ENCODE measurements at regions not wholly inside any gene's neighbourhood (a gene's known extent, or its start where the extent isn't known, plus 50 kb on each side); places are given as distances from the start of the nearest gene placed in this dataset.

GRCh38 chr16:76007645-76008044 lies 269.6 kb upstream of the CNTNAP4 start:
- no TSS peak for BruUV-seq (replicated peaks)
- H3K4me3 ChIP-seq (ENCODE audit: low read depth in 2 of 2, low read length in 2 of 2), result no peak overlapping the region
- H3K27me3 ChIP-seq (ENCODE audit: control insufficient read depth, insufficient read depth, low read length), result no peaks in the 10 kb centered on the region
- no peaks in the 10 kb centered on the region for H3K9me3 ChIP-seq (ENCODE audit: control insufficient read depth, insufficient read depth, low read depth, low read length)
- no peak overlapping the region for H3K27ac ChIP-seq (ENCODE audit: low read length)
- in situ Hi-C loops (cut with HindIII; ENCODE audit: low pct_unique_long_range_greater_than_20kb, low sequenced_read_pairs), result no loop called here
- TF ChIP-seq SIN3A (IDR thresholded peaks at IDR 0.05; ENCODE audit: borderline replicate concordance, insufficient read depth, low read depth, low read length) (no peak), TCF7L2 (IDR thresholded peaks at IDR 0.05; ENCODE audit: low read depth, low read length) (no peak), REST (IDR thresholded peaks at IDR 0.05; ENCODE audit: insufficient read depth in 1 of 2, low read depth in 2 of 2, low read length in 1 of 2) (no peak)
- DNase-seq (ENCODE audit: low read depth, low spot score) (no peak), ATAC-seq (no peak)
- intact Hi-C loops (cut with micrococcal nuclease; ENCODE audit: unreplicated experiment), result no loop called here
- H3K4me1 ChIP-seq (ENCODE audit: control insufficient read depth, insufficient read depth, low read length), result no peaks in the 10 kb centered on the region
- H3K36me3 ChIP-seq (ENCODE audit: control insufficient read depth, insufficient read depth, low read length), result no peaks in the 10 kb centered on the region
- CTCF ChIA-PET, result no interaction called here
- POLR2A ChIA-PET, result no interaction called here

- TF ChIP-seq POLR2AphosphoS5 (IDR thresholded peaks at IDR 0.05; ENCODE audit: low read depth, low read length) (no peak), REST (IDR thresholded peaks at IDR 0.05; ENCODE audit: insufficient read depth in 1 of 2, low read depth in 2 of 2, low read length in 1 of 2) (no peak), CTCF (IDR thresholded peaks at IDR 0.05) (no peak), SIN3A (IDR thresholded peaks at IDR 0.05; ENCODE audit: borderline replicate concordance, insufficient read depth, low read depth, low read length) (no peak)
- no TSS peak for BruUV-seq (replicated peaks)
- in situ Hi-C loops (cut with HindIII; ENCODE audit: low pct_unique_long_range_greater_than_20kb, low sequenced_read_pairs) (no loop called here), intact Hi-C loops (cut with micrococcal nuclease; ENCODE audit: unreplicated experiment) (no loop called here)
- no peaks in the 10 kb centered on the region for H3K27me3 ChIP-seq (ENCODE audit: control insufficient read depth, insufficient read depth, low read length)
- H3K36me3 ChIP-seq (ENCODE audit: control insufficient read depth, insufficient read depth, low read length), result no peaks in the 10 kb centered on the region; the same call in 1 of the 2 replicates
- CTCF ChIA-PET, result no interaction called here
- DNase-seq (ENCODE audit: low read depth, low spot score) (no peak), ATAC-seq (no peak)
- H3K4me1 ChIP-seq (ENCODE audit: control insufficient read depth, insufficient read depth, low read length), result no peaks in the 10 kb centered on the region
- H3K9me3 ChIP-seq (ENCODE audit: control insufficient read depth, insufficient read depth, low read depth, low read length), result no peaks in the 10 kb centered on the region
- POLR2A ChIA-PET, result no interaction called here
- H3K27ac ChIP-seq (ENCODE audit: low read length), result no peak overlapping the region
- no peak overlapping the region for H3K4me3 ChIP-seq (ENCODE audit: low read depth in 2 of 2, low read length in 2 of 2)
Measured at GRCh38 chr16:76023835-76024234, 253.4 kb upstream of the CNTNAP4 start.
